K562 (cell line): ENCODE measurements at regions not wholly inside any gene's neighbourhood (a gene's known extent, or its start where the extent isn't known, plus 50 kb on each side); places are given as distances from the start of the nearest gene placed in this dataset.

Source experiments
- ATAC-seq: fragments of 200-7000 bp; cut with Tn5 transposase; 3 replicates; pipeline ENCODE4 v1.9.1; 2020; ENCODE audit warnings: moderate library complexity
- BruUV-seq: library from RNA; stranded (reverse); fragments of 400-500 nt; replicated peaks from 2 replicates; lab custom pipeline; 2021; lab: Mats Ljungman, UMichigan
- CTCF ChIA-PET: fragments of 300-600 bp; formaldehyde crosslinking; extraction: SDS; loops from one replicate; lab custom pipeline; 2021; ENCODE audit warnings: low intra/inter-chr PET ratio; lab: Yijun Ruan, JAX
- POLR2A ChIA-PET: fragments of 300-600, 350-650 bp; sonication (Branson Sonifier 250); formaldehyde crosslinking; extraction: SDS; loops from one replicate; lab custom pipeline; 2021; ENCODE audit warnings: antibody characterized with exemption, inconsistent platforms; lab: Yijun Ruan, JAX
- DNase-seq, 4 experiments: peaks; one replicate each; pipeline versions ENCODE4 v3.0.0 to v3.0.0-alpha.2; 2011 to 2018; ENCODE audit warnings: low spot score in 3 of 4, mixed read lengths in 3 of 4; ENCODE audit errors: extremely low read depth in 1 of 4
- FAIRE-seq: peaks from 2 replicates; lab custom pipeline; 2011; peaks lifted over from hg19 to GRCh38; lab: Jason Lieb, UNC
- H2AFZ ChIP-seq: 2 replicates; pipeline ENCODE4 v1.6.0; 2011; ENCODE audit warnings: low read depth, low read length, control low read depth, inconsistent platforms
- H3K27ac ChIP-seq: fragments of 200-600 bp; 3 replicates; pipeline ENCODE4 v1.8.0; 2011; ENCODE audit warnings: low read depth, mild to moderate bottlenecking, control low read depth, inconsistent platforms, low read length, moderate library complexity, mixed read lengths; ENCODE audit errors: extremely low read depth
- H3K27me3 ChIP-seq, 2 experiments: fragments of 300-600 bp in 1 of 2; 2 replicates in 1 of 2; 3 replicates in 1 of 2; pipeline versions ENCODE4 v1.6.0 to v1.8.0; 2011; ENCODE audit warnings: inconsistent platforms in 2 of 2, low read length in 2 of 2, mild to moderate bottlenecking in 1 of 2, mixed read lengths in 1 of 2, moderate library complexity in 1 of 2; ENCODE audit not compliant: control insufficient read depth in 2 of 2, insufficient read depth in 2 of 2
- H3K36me3 ChIP-seq: fragments of 300-600 bp; 3 replicates; pipeline ENCODE4 v1.8.0; 2011; ENCODE audit warnings: mild to moderate bottlenecking, low read length, inconsistent platforms; ENCODE audit not compliant: control insufficient read depth, insufficient read depth
- H3K4me1 ChIP-seq, 2 experiments: fragments of 200-600 bp in 1 of 2; replicated peaks in 1 of 2; 2 replicates in 1 of 2; 3 replicates in 1 of 2; pipeline versions ENCODE4 v1.5.1 to v1.8.0; 2011; ENCODE audit warnings: inconsistent platforms in 2 of 2, low read length in 2 of 2, mild to moderate bottlenecking in 1 of 2, mixed read lengths in 1 of 2, moderate library complexity in 1 of 2; ENCODE audit not compliant: control insufficient read depth in 2 of 2, insufficient read depth in 2 of 2
- H3K4me2 ChIP-seq: 2 replicates; pipeline ENCODE4 v1.6.1; 2011; ENCODE audit warnings: low read length, control low read depth, inconsistent platforms, mixed read lengths; ENCODE audit not compliant: insufficient read depth
- H3K4me3 ChIP-seq: fragments of 200-600 bp; sonication (generic), shearing (Covaris generic); 2 replicates; pipeline ENCODE4 v1.5.1; 2016; ENCODE audit warnings: control low read depth, inconsistent platforms
- H3K79me2 ChIP-seq: fragments of 200-600 bp; 3 replicates; pipeline ENCODE4 v1.8.0; 2011; ENCODE audit warnings: low read length, inconsistent platforms; ENCODE audit not compliant: control insufficient read depth, insufficient read depth
- H3K9ac ChIP-seq, 2 experiments: 2 replicates each; pipeline versions ENCODE4 v1.6.0 to v1.6.1; 2011; ENCODE audit warnings: low read depth in 2 of 2, low read length in 2 of 2, control low read depth in 1 of 2, inconsistent platforms in 1 of 2, mild to moderate bottlenecking in 1 of 2, mixed read lengths in 1 of 2; ENCODE audit not compliant: insufficient read depth in 1 of 2
- H3K9me1 ChIP-seq: one replicate; pipeline ENCODE4 v1.6.0; 2011; ENCODE audit warnings: inconsistent platforms, mild to moderate bottlenecking, low read length, moderate library complexity; ENCODE audit not compliant: control insufficient read depth, insufficient read depth
- H3K9me3 ChIP-seq: replicated peaks from 2 replicates; pipeline ENCODE4 v1.5.1; 2011; ENCODE audit warnings: low read depth, low read length, inconsistent platforms; ENCODE audit not compliant: control insufficient read depth, insufficient read depth
- H4K20me1 ChIP-seq: replicated peaks from 2 replicates; pipeline ENCODE4 v1.6.1; 2011; ENCODE audit warnings: low read length, inconsistent platforms, mixed read lengths; ENCODE audit not compliant: control insufficient read depth, insufficient read depth
- COPS2 ChIP-seq: fragments of 450-650 bp; conservative IDR thresholded peaks from 2 replicates; pipeline ENCODE4 v1.6.1; 2016; ENCODE audit warnings: mild to moderate bottlenecking, moderate library complexity
- E4F1 ChIP-seq: fragments of 250-450 bp; sonication (Bioruptor Pico); IDR thresholded peaks from 2 replicates; pipeline ENCODE4 v1.5.0; 2021; ENCODE audit warnings: mild to moderate bottlenecking, borderline replicate concordance
- ESRRA ChIP-seq: fragments of 450-650 bp; IDR thresholded peaks from 2 replicates; pipeline ENCODE4 v1.6.1; 2014; ENCODE audit warnings: low read depth, mild to moderate bottlenecking, moderate library complexity, borderline replicate concordance
- KAT2B ChIP-seq: IDR thresholded peaks from one replicate; pipeline ENCODE4 v1.6.1; 2012; ENCODE audit warnings: low read depth, mild to moderate bottlenecking, control low read depth, inconsistent platforms, low read length, moderate library complexity
- MEF2A ChIP-seq: IDR thresholded peaks from 2 replicates; pipeline ENCODE4 v1.6.1; 2011; ENCODE audit warnings: low read depth, mild to moderate bottlenecking, low read length, moderate library complexity; ENCODE audit not compliant: control insufficient read depth
- NONO ChIP-seq, 2 experiments: fragments of 200-400 bp in 1 of 2; fragments of 450-650 bp in 1 of 2; formaldehyde crosslinking in 1 of 2; IDR thresholded peaks; 2 replicates each; pipeline ENCODE4 v1.6.1; 2017; ENCODE audit warnings: low read depth in 2 of 2, mild to moderate bottlenecking in 2 of 2, moderate library complexity in 2 of 2, low read length in 1 of 2
- PYGO2 ChIP-seq: fragments of 450-650 bp; IDR thresholded peaks from 2 replicates; pipeline ENCODE4 v1.6.1; 2016; ENCODE audit warnings: mild to moderate bottlenecking, missing genetic modification characterization, moderate library complexity, missing compliant biosample characterization
- SMC3 ChIP-seq: conservative IDR thresholded peaks from 2 replicates; pipeline ENCODE4 v1.6.1; 2011; ENCODE audit warnings: low read depth, low read length, improper control_type of control experiment; ENCODE audit not compliant: insufficient read depth
- SREBF2 ChIP-seq: sonication (generic); formaldehyde crosslinking; IDR thresholded peaks from 2 replicates; pipeline ENCODE4 v1.4.0; 2020; ENCODE audit warnings: mild to moderate bottlenecking, missing genetic modification reagents
- TEAD4 ChIP-seq, 2 experiments: sonication (generic) in 1 of 2; formaldehyde crosslinking in 1 of 2; IDR thresholded peaks; 2 replicates each; pipeline versions ENCODE4 v1.6.1 to v1.8.0; 2012 to 2022; ENCODE audit warnings: borderline replicate concordance in 1 of 2, inconsistent platforms in 1 of 2, low read length in 1 of 2, mild to moderate bottlenecking in 1 of 2, missing genetic modification reagents in 1 of 2
- ZBTB11 ChIP-seq, 3 experiments: fragments of 200-800 bp in 1 of 3; fragments of 250-450 bp in 1 of 3; fragments of 450-650 bp in 1 of 3; sonication (Bioruptor Pico) in 1 of 3; sonication (Bioruptor generic) in 1 of 3; formaldehyde crosslinking in 1 of 3; IDR thresholded peaks; 2 replicates each; pipeline versions ENCODE4 v1.6.1 to v1.8.0; 2016 to 2022; ENCODE audit warnings: mild to moderate bottlenecking in 2 of 3, missing genetic modification characterization in 2 of 3, missing compliant biosample characterization in 1 of 3, moderate library complexity in 1 of 3
- ZNF184 ChIP-seq: sonication (generic); formaldehyde crosslinking; IDR thresholded peaks from 2 replicates; pipeline ENCODE4 v1.5.0; 2020; ENCODE audit warnings: missing genetic modification reagents
- ZNF699 ChIP-seq: fragments of 250-450 bp; sonication (Bioruptor Pico); IDR thresholded peaks from 2 replicates; pipeline ENCODE4 v1.8.0; 2021; ENCODE audit warnings: mild to moderate bottlenecking, moderate library complexity; ENCODE audit not compliant: insufficient replicate concordance
- WGBS: fragments of 100-300 bp; shearing (Covaris generic); methylation state at CpG from one replicate; pipeline ENCODE4 v1.1.6; 2016; ENCODE audit warnings: low coverage, mixed read lengths; ENCODE audit not compliant: insufficient coverage; ENCODE audit errors: missing lambda C conversion rate; 5-methylcytosine and 5-hydroxymethylcytosine counted together
- in situ Hi-C: fragments of 300-500 bp; cut with MboI; formaldehyde crosslinking; loops from 4 replicates; pipeline ENCODE4 v1.15.0; 2018; ENCODE audit warnings: inconsistent platforms, mixed read lengths
- intact Hi-C: fragments of 100-400 bp; cut with micrococcal nuclease; formaldehyde crosslinking; loops from 2 replicates; pipeline ENCODE4 v1.14.2; 2022
- TF ChIP-seq, protein P1 (sequence below): fragments of 450-650 bp; formaldehyde crosslinking; IDR thresholded peaks from 2 replicates; pipeline ENCODE4 v1.4.0; 2022; ENCODE audit warnings: mild to moderate bottlenecking, moderate library complexity

DNA sequence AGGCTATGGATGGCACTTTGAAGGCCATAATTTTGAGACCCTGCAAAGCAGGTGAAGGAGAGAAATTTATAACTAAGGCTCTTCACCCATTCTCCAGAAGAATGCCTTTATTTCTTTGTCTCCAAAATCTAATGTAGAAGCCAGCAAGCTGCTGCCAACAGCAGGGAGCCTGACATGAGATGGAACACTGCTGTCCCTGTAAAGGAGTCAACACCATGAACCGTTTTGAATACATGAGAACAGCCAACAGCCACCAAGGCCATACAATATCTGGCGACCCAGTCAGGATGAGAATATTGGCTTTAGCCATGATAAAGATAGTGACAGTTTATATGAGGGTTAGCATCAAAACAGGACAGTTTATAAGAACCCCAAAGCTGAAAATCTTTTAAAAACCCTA, 121.2 kb upstream of the LIFR start:
- no peaks in the 10 kb centered on the region for H3K79me2 ChIP-seq
- CTCF ChIA-PET, result no interaction called here
- in situ Hi-C loops, result no loop called here
- TF ChIP-seq TEAD4 (IDR thresholded peaks at IDR 0.05; ENCODE audit: low read length), result no peak
- no peak for TF ChIP-seq TEAD4 (CRISPR knock-in tag; IDR thresholded peaks at IDR 0.05; ENCODE audit: borderline replicate concordance)
- TF ChIP-seq KAT2B, result no peak
- TF ChIP-seq COPS2, result no peak
- no peak for TF ChIP-seq ZNF699 (CRISPR knock-in tag)
- TF ChIP-seq NONO (IDR thresholded peaks at IDR 0.05; ENCODE audit: low read depth in 2 of 2, low read length in 1 of 2), result no peak
- TF ChIP-seq ZBTB11 (CRISPR knock-in tag; IDR thresholded peaks at IDR 0.05), result no peak
- no peak for TF ChIP-seq ESRRA
- TF ChIP-seq, protein P1, sequence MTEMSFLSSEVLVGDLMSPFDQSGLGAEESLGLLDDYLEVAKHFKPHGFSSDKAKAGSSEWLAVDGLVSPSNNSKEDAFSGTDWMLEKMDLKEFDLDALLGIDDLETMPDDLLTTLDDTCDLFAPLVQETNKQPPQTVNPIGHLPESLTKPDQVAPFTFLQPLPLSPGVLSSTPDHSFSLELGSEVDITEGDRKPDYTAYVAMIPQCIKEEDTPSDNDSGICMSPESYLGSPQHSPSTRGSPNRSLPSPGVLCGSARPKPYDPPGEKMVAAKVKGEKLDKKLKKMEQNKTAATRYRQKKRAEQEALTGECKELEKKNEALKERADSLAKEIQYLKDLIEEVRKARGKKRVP (CRISPR knock-in tag), result no peak
- TF ChIP-seq ZNF184 (CRISPR knock-in tag), result no peak
- TF ChIP-seq SMC3, result no peak
- no peak for TF ChIP-seq E4F1 (CRISPR knock-in tag)
- TF ChIP-seq PYGO2 (tag), result no peak
- TF ChIP-seq SREBF2 (CRISPR knock-in tag), result no peak
- TF ChIP-seq MEF2A, result no peak

More for the DNA sequence above, 121.2 kb upstream of the LIFR start:
- no peaks in the 10 kb centered on the region; a peak in 1 of 5 replicates for H3K4me1 ChIP-seq
- H2AFZ ChIP-seq, result no peak overlapping the region
- no peak overlapping the region for H3K4me2 ChIP-seq
- H3K9ac ChIP-seq, result no peak overlapping the region
- no peaks in the 10 kb centered on the region for H3K36me3 ChIP-seq
- no peaks in the 10 kb centered on the region for H4K20me1 ChIP-seq
- FAIRE-seq (no peak), DNase-seq (no peak), ATAC-seq (no peak)
- H3K9me3 ChIP-seq, result no peaks in the 10 kb centered on the region
- 2% methylated on average over 2 of the region's 2 CpGs for WGBS
- no peak overlapping the region for H3K27ac ChIP-seq
- H3K27me3 ChIP-seq, result no peaks in the 10 kb centered on the region; a peak in 1 of 5 replicates
- H3K9me1 ChIP-seq, result no peaks in the 10 kb centered on the region
- POLR2A ChIA-PET, result no interaction called here
- intact Hi-C loops, result no loop called here
- BruUV-seq, result no TSS peak
- no peak overlapping the region for H3K4me3 ChIP-seq
